Right atrium auricular region (tissue), 2 donors: ENCODE measurements at regions not wholly inside any gene's neighbourhood (a gene's known extent, or its start where the extent isn't known, plus 50 kb on each side); places are given as distances from the start of the nearest gene placed in this dataset.
A peak's percentile ranks its signal among the peaks of the same experiment; 100 is the strongest.

Source experiments
- DNase-seq: peaks from one replicate; pipeline ENCODE4 v3.0.0-alpha.2; 2019; ENCODE audit warnings: low spot score
- H3K27ac ChIP-seq, 2 donors: fragments of 200-600 bp; sonication (generic); 1 replicate in 1 of 2; 2 replicates in 1 of 2; pipeline ENCODE4 v1.5.1; 2016 to 2019
- H3K27me3 ChIP-seq, 2 donors: fragments of 200-600 bp; sonication (generic); one replicate each; pipeline versions ENCODE4 v1.5.1 to v1.6.0; 2017 to 2019
- H3K36me3 ChIP-seq: fragments of 200-600 bp; sonication (generic); one replicate; pipeline ENCODE4 v1.5.1; 2016
- H3K4me1 ChIP-seq, 2 donors: fragments of 200-600 bp; sonication (generic); one replicate each; pipeline versions ENCODE4 v1.5.1 to v1.6.0; 2017 to 2019
- H3K4me3 ChIP-seq, 2 donors: fragments of 200-600 bp; sonication (generic); 1 replicate in 1 of 2; 2 replicates in 1 of 2; pipeline ENCODE4 v1.5.1; 2017 to 2019; ENCODE audit warnings: mild to moderate bottlenecking in 1 of 2, moderate library complexity in 1 of 2
- H3K9me3 ChIP-seq, 2 donors: fragments of 200-600 bp; sonication (generic); one replicate each; pipeline ENCODE4 v1.5.1; 2019
- TF ChIP-seq, protein P1 (sequence below), 2 donors: fragments of 200-600 bp; sonication (generic); IDR thresholded peaks; one replicate each; pipeline ENCODE4 v1.5.1; 2019; ENCODE audit warnings: antibody characterized with exemption in 2 of 2

- no peak overlapping the region for H3K27ac ChIP-seq
- no peak for DNase-seq
- H3K4me1 ChIP-seq, result peaks cover 0 to 11% of the 10 kb centered on the region in 2 donors
- no peak overlapping the region for H3K4me3 ChIP-seq
- TF ChIP-seq, protein P1, sequence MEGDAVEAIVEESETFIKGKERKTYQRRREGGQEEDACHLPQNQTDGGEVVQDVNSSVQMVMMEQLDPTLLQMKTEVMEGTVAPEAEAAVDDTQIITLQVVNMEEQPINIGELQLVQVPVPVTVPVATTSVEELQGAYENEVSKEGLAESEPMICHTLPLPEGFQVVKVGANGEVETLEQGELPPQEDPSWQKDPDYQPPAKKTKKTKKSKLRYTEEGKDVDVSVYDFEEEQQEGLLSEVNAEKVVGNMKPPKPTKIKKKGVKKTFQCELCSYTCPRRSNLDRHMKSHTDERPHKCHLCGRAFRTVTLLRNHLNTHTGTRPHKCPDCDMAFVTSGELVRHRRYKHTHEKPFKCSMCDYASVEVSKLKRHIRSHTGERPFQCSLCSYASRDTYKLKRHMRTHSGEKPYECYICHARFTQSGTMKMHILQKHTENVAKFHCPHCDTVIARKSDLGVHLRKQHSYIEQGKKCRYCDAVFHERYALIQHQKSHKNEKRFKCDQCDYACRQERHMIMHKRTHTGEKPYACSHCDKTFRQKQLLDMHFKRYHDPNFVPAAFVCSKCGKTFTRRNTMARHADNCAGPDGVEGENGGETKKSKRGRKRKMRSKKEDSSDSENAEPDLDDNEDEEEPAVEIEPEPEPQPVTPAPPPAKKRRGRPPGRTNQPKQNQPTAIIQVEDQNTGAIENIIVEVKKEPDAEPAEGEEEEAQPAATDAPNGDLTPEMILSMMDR (IDR thresholded peaks at IDR 0.05), result no peak
- H3K9me3 ChIP-seq, result no peaks in the 10 kb centered on the region
- H3K36me3 ChIP-seq, result no peaks in the 10 kb centered on the region
- no peaks in the 10 kb centered on the region for H3K27me3 ChIP-seq
Measured at GRCh38 chr2:107542314-107542740, 284.4 kb upstream of the RGPD4 start.

- H3K4me3 ChIP-seq, result no peak overlapping the region
- no peak for DNase-seq
- no peaks in the 10 kb centered on the region for H3K9me3 ChIP-seq
- H3K27me3 ChIP-seq, result no peaks in the 10 kb centered on the region
- H3K36me3 ChIP-seq, result no peaks in the 10 kb centered on the region
- TF ChIP-seq, protein P1 (IDR thresholded peaks at IDR 0.05), result no peak
- peaks cover 0 to 11% of the 10 kb centered on the region in 2 donors for H3K4me1 ChIP-seq
- no peak overlapping the region for H3K27ac ChIP-seq
Measured at GRCh38 chr2:107543793-107544192, 282.9 kb upstream of the RGPD4 start.

- TF ChIP-seq, protein P1 (IDR thresholded peaks at IDR 0.05), result no peak
- Histone ChIP-seq H3K36me3 (no peaks in the 10 kb centered on the region), H3K9me3 (no peaks in the 10 kb centered on the region), H3K4me1 (peaks cover 0 to 11% of the 10 kb centered on the region in 2 donors), H3K27ac (peak overlapping the region in 1 of 2 donors; percentile 13), H3K4me3 (no peak overlapping the region), H3K27me3 (no peaks in the 10 kb centered on the region)
- no peak for DNase-seq
Measured at GRCh38 chr2:107545066-107545465, 281.6 kb upstream of the RGPD4 start.

DNA sequence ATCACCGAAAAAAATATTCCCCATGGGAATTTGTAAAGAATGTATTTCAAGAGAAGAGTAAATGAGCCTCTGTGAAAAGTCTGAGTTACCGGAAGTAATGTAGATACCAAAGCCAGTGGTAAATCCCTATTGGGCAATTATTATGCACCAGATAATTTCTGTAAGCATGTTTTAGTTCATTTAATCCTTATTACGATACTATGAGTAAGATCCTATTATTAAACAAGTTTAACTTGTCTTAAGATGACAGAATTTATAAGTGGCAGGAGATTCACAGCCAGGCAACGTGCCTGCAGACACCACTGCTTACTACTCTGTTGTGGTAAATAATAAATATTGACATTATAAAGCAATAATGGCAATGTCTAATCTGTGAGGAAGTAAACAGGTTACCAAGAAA, 280.8 kb upstream of the RGPD4 start:
- Histone ChIP-seq H3K9me3 (no peaks in the 10 kb centered on the region), H3K4me1 (peaks cover 0 to 11% of the 10 kb centered on the region in 2 donors), H3K27ac (peak overlapping the region in 1 of 2 donors; percentile 13), H3K36me3 (no peaks in the 10 kb centered on the region), H3K4me3 (no peak overlapping the region), H3K27me3 (no peaks in the 10 kb centered on the region)
- DNase-seq, result no peak
- TF ChIP-seq, protein P1 (IDR thresholded peaks at IDR 0.05), result no peak

GRCh38 chr2:107548216-107548615, 278.5 kb upstream of the RGPD4 start:
- DNase-seq, result no peak
- H3K4me3 ChIP-seq, result no peak overlapping the region

GRCh38 chr2:107553046-107553445, 273.6 kb upstream of the RGPD4 start:
- TF ChIP-seq, protein P1 (IDR thresholded peaks at IDR 0.05), result no peak
- Histone ChIP-seq H3K4me1 (no peaks in the 10 kb centered on the region), H3K9me3 (peaks cover 0 to 19% of the 10 kb centered on the region in 2 donors), H3K27me3 (no peaks in the 10 kb centered on the region), H3K4me3 (no peak overlapping the region), H3K27ac (no peak overlapping the region), H3K36me3 (no peaks in the 10 kb centered on the region)
- no peak for DNase-seq

More at GRCh38 chr2:107548216-107548615, 278.5 kb upstream of the RGPD4 start:
- Histone ChIP-seq H3K27ac (no peak overlapping the region), H3K4me1 (peaks cover 0 to 4% of the 10 kb centered on the region in 2 donors), H3K27me3 (no peaks in the 10 kb centered on the region), H3K9me3 (no peaks in the 10 kb centered on the region), H3K36me3 (no peaks in the 10 kb centered on the region)
- TF ChIP-seq, protein P1 (IDR thresholded peaks at IDR 0.05), result no peak
